ENCODE measurements at regions not wholly inside any gene's neighbourhood (a gene's known extent, or its start where the extent isn't known, plus 50 kb on each side); places are given as distances from the start of the nearest gene placed in this dataset.

GRCh38 chr1:65065524-65066418 is 82.2 kb upstream of the AK4 start:
- Histone ChIP-seq H3K23me2 (ENCODE audit: low read depth, low read length) (peaks cover 11% of the 10 kb centered on the region), H2BK120ac (replicated peaks; ENCODE audit: low read depth, low read length) (no peak overlapping the region), H3K4ac (replicated peaks; ENCODE audit: insufficient read length, low read depth, low read length) (no peak overlapping the region), H2BK12ac (ENCODE audit: low read depth, low read length) (no peak overlapping the region), H3K14ac (ENCODE audit: insufficient read length) (no peak overlapping the region), H3K4me3 (ENCODE audit: extremely low read depth in 1 of 4, insufficient read depth in 2 of 4, low read depth in 3 of 4, low read length in 4 of 4) (peak overlapping the region; percentile 74 to 96 (median 82)), H2BK5ac (ENCODE audit: low read depth, low read length) (peak overlapping the region; percentile 77), H4K91ac (replicated peaks; ENCODE audit: insufficient read length, low read length) (no peak overlapping the region), H3K9ac (replicated peaks in 1 of 4; ENCODE audit: extremely low read depth in 1 of 4, low read depth in 3 of 4, low read length in 3 of 4) (peak overlapping the region in 3 of 4 experiments; percentile 69 to 95 (median 91); a peak in 6 of 7 replicates), H4K8ac (ENCODE audit: extremely low read depth, insufficient read depth, low read length) (no peak overlapping the region), H4K5ac (ENCODE audit: insufficient read length, low read depth, low read length) (no peak overlapping the region), H3K4me2 (ENCODE audit: insufficient read depth in 1 of 2, low read depth in 2 of 2, low read length in 2 of 2) (peak overlapping the region; percentile 73 to 87), H3K23ac (ENCODE audit: insufficient read length) (no peak overlapping the region), H2BK15ac (ENCODE audit: low read length) (no peak overlapping the region), H3K9me3 (ENCODE audit: insufficient read depth in 2 of 2, low read depth in 1 of 2, low read length in 1 of 2) (no peaks in the 10 kb centered on the region), H3K79me1 (ENCODE audit: low read depth, low read length) (no peaks in the 10 kb centered on the region), H3K4me1 (replicated peaks in 1 of 4; ENCODE audit: control insufficient read depth in 3 of 4, insufficient read depth in 4 of 4, low read length in 3 of 4) (peaks cover 0 to 10% (median 4%) of the 10 kb centered on the region in 4 experiments; a peak in 3 of 7 replicates), H4K20me1 (replicated peaks in 1 of 2; ENCODE audit: control insufficient read depth in 1 of 2, insufficient read depth in 2 of 2, low read length in 2 of 2) (peaks cover 3 to 4% of the 10 kb centered on the region in 2 experiments), H3K56ac (replicated peaks; ENCODE audit: insufficient read length, low read depth, low read length) (peak overlapping the region; percentile 55), H2AFZ (ENCODE audit: low read length) (no peak overlapping the region), H3K79me2 (ENCODE audit: control insufficient read depth in 1 of 2, insufficient read depth in 2 of 2, low read length in 2 of 2) (peaks cover 4 to 52% of the 10 kb centered on the region in 2 experiments; a peak in 3 of 4 replicates), H3K36me3 (ENCODE audit: control insufficient read depth in 2 of 4, insufficient read depth in 4 of 4, low read length in 3 of 4) (no peaks in the 10 kb centered on the region), H2AK5ac (ENCODE audit: low read depth, low read length) (no peak overlapping the region), H3K18ac (ENCODE audit: extremely low read depth, low read length) (peak overlapping the region; percentile 76; the same call in 1 of the 2 replicates), H2BK20ac (ENCODE audit: low read length) (no peak overlapping the region), H3K27ac (ENCODE audit: low read depth, low read length) (peak overlapping the region; percentile 96; the same call in 1 of the 2 replicates), H3K27me3 (replicated peaks in 1 of 4; ENCODE audit: control insufficient read depth in 3 of 4, extremely low read depth in 1 of 4, insufficient read depth in 3 of 4, low read length in 3 of 4) (no peaks in the 10 kb centered on the region; a peak in 1 of 7 replicates)
- 8% methylated on average over 16 of the region's 16 CpGs; no CpG with 5 or more reads in 1 of the 2 experiments for WGBS, 2 experiments (ENCODE audit: extremely low coverage in 1 of 2, insufficient coverage in 1 of 2, insufficient read length in 1 of 2, insufficient replicate concordance in 2 of 2, low coverage in 1 of 2, low lambda C conversion rate in 2 of 2, missing lambda C conversion rate in 1 of 2)
- peak in 1 of 2 experiments; percentile 72 for DNase-seq (ENCODE audit: low read depth in 1 of 2, low spot score in 2 of 2)
- FAIRE-seq: no peak
- ChIA-PET CTCF (ENCODE audit: partially characterized antibody) (interaction anchor here (1.1 to 5.3 kb wide), 8 partner anchors 10 to 189 kb away, joined by 3 to 61 read pairs (median 4); no protein-coding TSS in a partner anchor), POLR2A (ENCODE audit: partially characterized antibody) (interaction anchor here (0.8 to 2.4 kb wide), 11 partner anchors 10 to 197 kb away, joined by 3 to 9 read pairs (median 4); partner anchors contain the start of genes AK4 and JAK1)
- peak; percentile 19; the same call in 1 of the 2 replicates for TF ChIP-seq CHD2 (IDR thresholded peaks at IDR 0.05; ENCODE audit: low read length)
- TF ChIP-seq POLR2A (IDR thresholded peaks at IDR 0.05; ENCODE audit: control extremely low read depth in 1 of 2, low read depth in 2 of 2, low read length in 2 of 2): peak in 1 of 2 experiments; percentile 77; a peak in 1 of 3 replicates
- TF ChIP-seq POLR2AphosphoS5 (IDR thresholded peaks at IDR 0.05; ENCODE audit: low read depth, low read length): peak; percentile 74
- TF ChIP-seq TAF7 (optimal IDR thresholded peaks at IDR 0.05; ENCODE audit: borderline replicate concordance, low read depth, low read length): peak; percentile 31
- TF ChIP-seq SIRT6 (IDR thresholded peaks at IDR 0.05; ENCODE audit: low read length): no peak
- TF ChIP-seq SIN3A (conservative IDR thresholded peaks at IDR 0.05 in 1 of 2, IDR thresholded peaks at IDR 0.05 in 1 of 2; ENCODE audit: low read depth in 1 of 2, low read length in 2 of 2): peak; percentile 54 to 72; a peak in 1 of 4 replicates
- TF ChIP-seq RAD21 (IDR thresholded peaks at IDR 0.05 in 1 of 2, conservative IDR thresholded peaks at IDR 0.05 in 1 of 2; ENCODE audit: low read depth in 2 of 2, low read length in 2 of 2): 0 out of 4 replicates have a peak, but pooled peaks of 1 of the 2 experiments have one; percentile 2
- TF ChIP-seq SIX5 (IDR thresholded peaks at IDR 0.05; ENCODE audit: low read depth, low read length): no peak
- TF ChIP-seq SAP30 (IDR thresholded peaks at IDR 0.05; ENCODE audit: insufficient read depth, insufficient replicate concordance, low read length): peak; percentile 11
- TF ChIP-seq JUN (IDR thresholded peaks at IDR 0.05; ENCODE audit: low read depth, low read length): no peak
- TF ChIP-seq TCF12 (IDR thresholded peaks at IDR 0.05; ENCODE audit: low read depth, low read length): peak; percentile 72

Data from H1 (cell line).